ENCODE measurements at regions not wholly inside any gene's neighbourhood (a gene's known extent, or its start where the extent isn't known, plus 50 kb on each side); places are given as distances from the start of the nearest gene placed in this dataset.

DNA sequence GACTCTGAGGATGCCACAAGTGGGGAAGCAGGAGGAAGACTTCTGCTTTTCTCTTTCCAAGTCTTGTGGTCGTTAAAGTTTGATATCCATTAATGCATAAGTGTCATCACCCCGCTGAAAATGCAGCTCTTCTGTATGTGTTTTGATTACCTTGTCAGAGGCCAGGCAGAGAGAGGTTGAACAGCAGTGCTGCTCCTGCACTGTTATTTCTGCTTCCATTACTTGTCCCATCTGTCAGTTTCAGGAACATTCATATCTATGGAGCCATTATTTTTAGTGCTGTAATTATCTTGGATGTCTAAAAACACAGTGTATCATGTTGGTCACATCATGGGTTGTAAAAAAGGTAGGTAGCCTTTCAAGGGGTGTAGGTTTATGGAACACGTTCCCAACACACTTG lies 62.0 kb upstream of the ESX1 start:
- no peak for TF ChIP-seq JUN (IDR thresholded peaks at IDR 0.05; ENCODE audit: borderline replicate concordance, low read depth, low read length)
- no peak for TF ChIP-seq JUN (CRISPR knock-in tag; IDR thresholded peaks at IDR 0.05; ENCODE audit: borderline replicate concordance)
- TF ChIP-seq RAD51 (IDR thresholded peaks at IDR 0.05; ENCODE audit: borderline replicate concordance, low read depth): no peak

Data from K562 (cell line).